GM21619 (cell line): ENCODE measurements at regions not wholly inside any gene's neighbourhood (a gene's known extent, or its start where the extent isn't known, plus 50 kb on each side); places are given as distances from the start of the nearest gene placed in this dataset.
"Not testable (repeated sequence)": the region's sequence is repeated elsewhere in the genome, so short reads cannot be mapped to it uniquely, and the experiment has no call there.

Experiments
- ATAC-seq: cut with Tn5 transposase; IDR thresholded peaks from one replicate; pipeline ENCODE4 v1.9.1; 2021; ENCODE audit not compliant: unreplicated experiment

GRCh38 chr6:74343321-74343720, 647.3 kb downstream of the CD109 start:
- not testable (repeated sequence) for ATAC-seq

GRCh38 chr6:74334722-74335121, 638.7 kb downstream of the CD109 start:
- no peak for ATAC-seq

- no peak for ATAC-seq
Measured at GRCh38 chr6:74333406-74333805, 637.4 kb downstream of the CD109 start.

- ATAC-seq = no peak
Measured at GRCh38 chr6:74320715-74321114, 624.7 kb downstream of the CD109 start.

- ATAC-seq = no peak
Measured at GRCh38 chr6:74320074-74320473, 624.1 kb downstream of the CD109 start.

- ATAC-seq = no peak
Measured at GRCh38 chr6:74319292-74319691, 623.3 kb downstream of the CD109 start.

- no peak for ATAC-seq
Measured at GRCh38 chr6:74318738-74319137, 622.7 kb downstream of the CD109 start.

- ATAC-seq = no peak
Measured at GRCh38 chr6:74312081-74312480, 616.1 kb downstream of the CD109 start.

- no peak for ATAC-seq
Measured at GRCh38 chr6:74311431-74311830, 615.4 kb downstream of the CD109 start.

- ATAC-seq = no peak
Measured at GRCh38 chr6:74289884-74290283, 593.9 kb downstream of the CD109 start.

- ATAC-seq = no peak
Measured at GRCh38 chr6:74287932-74288331, 591.9 kb downstream of the CD109 start.

GRCh38 chr6:74287441-74287840, 591.4 kb downstream of the CD109 start:
- ATAC-seq = no peak

- no peak for ATAC-seq
Measured at GRCh38 chr6:74284284-74284683, 588.3 kb downstream of the CD109 start.

GRCh38 chr6:74283532-74283931, 587.5 kb downstream of the CD109 start:
- ATAC-seq = no peak

GRCh38 chr6:74282143-74282689, 586.2 kb downstream of the CD109 start:
- ATAC-seq = no peak

- no peak for ATAC-seq
Measured at GRCh38 chr6:74280130-74280692, 584.2 kb downstream of the CD109 start.

- ATAC-seq = no peak
Measured at GRCh38 chr6:74277777-74278186, 581.8 kb downstream of the CD109 start.

GRCh38 chr6:74273541-74273940, 577.5 kb downstream of the CD109 start:
- no peak for ATAC-seq

GRCh38 chr6:74269600-74269858, 573.5 kb downstream of the CD109 start:
- ATAC-seq = no peak

GRCh38 chr6:74268815-74269599, 573.0 kb downstream of the CD109 start:
- ATAC-seq = no peak

- no peak for ATAC-seq
Measured at GRCh38 chr6:74259981-74260380, 564.0 kb downstream of the CD109 start.

GRCh38 chr6:74256781-74257180, 560.8 kb downstream of the CD109 start:
- ATAC-seq = no peak

GRCh38 chr6:74256381-74256780, 560.4 kb downstream of the CD109 start:
- no peak for ATAC-seq
